ENCODE measurements at regions not wholly inside any gene's neighbourhood (a gene's known extent, or its start where the extent isn't known, plus 50 kb on each side); places are given as distances from the start of the nearest gene placed in this dataset.
"Not testable (repeated sequence)": the region's sequence is repeated elsewhere in the genome, so short reads cannot be mapped to it uniquely, and the experiment has no call there.

DNA sequence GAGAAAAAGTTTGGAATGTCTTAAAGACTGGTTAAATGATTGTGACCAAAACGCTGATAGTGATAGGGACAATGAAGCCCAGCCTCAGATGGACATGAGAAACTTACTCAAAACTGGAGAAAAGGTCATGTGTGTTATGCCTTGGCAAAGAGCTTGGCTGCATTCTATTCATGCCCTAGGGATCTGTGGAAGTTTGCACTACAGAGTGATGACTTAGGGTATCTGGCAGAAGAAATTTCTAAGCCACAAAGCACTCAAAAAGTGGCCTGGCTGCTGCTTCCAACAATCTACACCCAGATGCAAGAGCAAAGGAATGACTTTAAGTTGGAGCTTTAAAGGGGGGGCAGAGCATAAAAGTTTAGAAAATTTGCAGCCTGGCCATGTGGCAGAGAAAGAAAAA lies 521.3 kb downstream of the UQCRFS1 start:
- no peak overlapping the region for H3K27ac Mint-ChIP-seq (ENCODE audit: unreplicated experiment)
- no peaks in the 10 kb centered on the region for H3K36me3 Mint-ChIP-seq (ENCODE audit: insufficient read depth, unreplicated experiment)
- DNase-seq, result no peak
- H3K4me1 Mint-ChIP-seq (ENCODE audit: low read depth, unreplicated experiment), result peaks cover 13% of the 10 kb centered on the region
- TF ChIP-seq, protein P1, sequence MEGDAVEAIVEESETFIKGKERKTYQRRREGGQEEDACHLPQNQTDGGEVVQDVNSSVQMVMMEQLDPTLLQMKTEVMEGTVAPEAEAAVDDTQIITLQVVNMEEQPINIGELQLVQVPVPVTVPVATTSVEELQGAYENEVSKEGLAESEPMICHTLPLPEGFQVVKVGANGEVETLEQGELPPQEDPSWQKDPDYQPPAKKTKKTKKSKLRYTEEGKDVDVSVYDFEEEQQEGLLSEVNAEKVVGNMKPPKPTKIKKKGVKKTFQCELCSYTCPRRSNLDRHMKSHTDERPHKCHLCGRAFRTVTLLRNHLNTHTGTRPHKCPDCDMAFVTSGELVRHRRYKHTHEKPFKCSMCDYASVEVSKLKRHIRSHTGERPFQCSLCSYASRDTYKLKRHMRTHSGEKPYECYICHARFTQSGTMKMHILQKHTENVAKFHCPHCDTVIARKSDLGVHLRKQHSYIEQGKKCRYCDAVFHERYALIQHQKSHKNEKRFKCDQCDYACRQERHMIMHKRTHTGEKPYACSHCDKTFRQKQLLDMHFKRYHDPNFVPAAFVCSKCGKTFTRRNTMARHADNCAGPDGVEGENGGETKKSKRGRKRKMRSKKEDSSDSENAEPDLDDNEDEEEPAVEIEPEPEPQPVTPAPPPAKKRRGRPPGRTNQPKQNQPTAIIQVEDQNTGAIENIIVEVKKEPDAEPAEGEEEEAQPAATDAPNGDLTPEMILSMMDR (IDR thresholded peaks at IDR 0.05; ENCODE audit: unreplicated experiment), result no peak
- H3K4me3 Mint-ChIP-seq (ENCODE audit: low read depth, unreplicated experiment), result no peak overlapping the region
- intact Hi-C loops (cut with micrococcal nuclease; ENCODE audit: unreplicated experiment), result no loop called here
- H3K27me3 Mint-ChIP-seq (ENCODE audit: unreplicated experiment), result no peaks in the 10 kb centered on the region
- H3K9me3 Mint-ChIP-seq (ENCODE audit: low read depth, unreplicated experiment), result peaks cover 5% of the 10 kb centered on the region
- BruUV-seq (replicated peaks), result no TSS peak
- CTCF ChIA-PET, result no interaction called here

DNA sequence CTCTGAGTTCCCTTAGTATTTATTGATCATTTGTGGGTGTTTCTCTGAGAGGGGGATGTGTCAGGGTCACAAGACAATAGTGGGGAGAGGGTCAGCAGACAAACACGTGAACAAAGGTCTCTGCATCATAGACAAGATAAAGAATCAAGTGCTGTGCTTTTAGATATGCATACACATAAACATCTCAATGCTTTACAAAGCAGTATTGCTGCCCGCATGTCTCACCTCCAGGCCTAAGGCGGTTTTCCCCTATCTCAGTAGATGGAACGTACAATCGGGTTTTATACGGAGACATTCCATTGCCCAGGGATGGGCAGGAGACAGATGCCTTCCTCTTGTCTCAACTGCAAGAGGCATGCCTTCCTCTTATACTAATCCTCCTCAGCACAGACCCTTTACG lies 523.5 kb downstream of the UQCRFS1 start:
- H3K4me1 Mint-ChIP-seq (ENCODE audit: low read depth, unreplicated experiment); H3K9me3 Mint-ChIP-seq (ENCODE audit: low read depth, unreplicated experiment); BruUV-seq (replicated peaks): not testable (repeated sequence)

DNA sequence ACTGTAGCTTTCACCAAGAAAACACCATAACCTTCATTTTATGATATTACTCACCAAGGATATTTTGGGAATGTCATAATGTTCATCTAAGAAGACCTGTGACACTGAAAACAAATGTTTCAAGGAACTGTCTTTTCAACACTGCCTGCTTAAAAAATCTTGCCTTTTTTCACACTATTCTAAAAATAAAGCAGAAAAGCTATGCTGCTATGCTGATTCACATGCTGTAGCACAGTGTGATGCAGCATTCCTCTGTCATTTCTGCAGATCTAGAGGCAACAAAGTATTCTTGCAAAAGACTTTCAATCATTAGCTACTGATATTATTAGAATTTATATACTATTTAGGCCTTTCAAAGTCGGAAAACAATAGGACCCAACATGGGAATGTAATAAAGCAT lies 525.7 kb downstream of the UQCRFS1 start:
- CTCF ChIA-PET, result interaction anchor here (0.7 kb wide), 1 partner anchor 22 kb away, joined by 9 read pairs; no protein-coding TSS in a partner anchor
- H3K27ac Mint-ChIP-seq (ENCODE audit: unreplicated experiment), result no peak overlapping the region
- peaks cover 3% of the 10 kb centered on the region for H3K9me3 Mint-ChIP-seq (ENCODE audit: low read depth, unreplicated experiment)
- H3K27me3 Mint-ChIP-seq (ENCODE audit: unreplicated experiment), result peaks cover 10% of the 10 kb centered on the region
- TF ChIP-seq, protein P1 (IDR thresholded peaks at IDR 0.05; ENCODE audit: unreplicated experiment), result no peak
- H3K36me3 Mint-ChIP-seq (ENCODE audit: insufficient read depth, unreplicated experiment), result no peaks in the 10 kb centered on the region
- no TSS peak for BruUV-seq (replicated peaks)
- H3K4me1 Mint-ChIP-seq (ENCODE audit: low read depth, unreplicated experiment), result no peaks in the 10 kb centered on the region
- no peak for DNase-seq
- H3K4me3 Mint-ChIP-seq (ENCODE audit: low read depth, unreplicated experiment), result no peak overlapping the region
- intact Hi-C loops (cut with micrococcal nuclease; ENCODE audit: unreplicated experiment), result no loop called here

More for the DNA sequence above, 523.5 kb downstream of the UQCRFS1 start:
- DNase-seq; H3K36me3 Mint-ChIP-seq (ENCODE audit: insufficient read depth, unreplicated experiment); CTCF ChIA-PET; intact Hi-C loops (cut with micrococcal nuclease; ENCODE audit: unreplicated experiment); H3K27ac Mint-ChIP-seq (ENCODE audit: unreplicated experiment); H3K4me3 Mint-ChIP-seq (ENCODE audit: low read depth, unreplicated experiment); H3K27me3 Mint-ChIP-seq (ENCODE audit: unreplicated experiment): not testable (repeated sequence)

DNA sequence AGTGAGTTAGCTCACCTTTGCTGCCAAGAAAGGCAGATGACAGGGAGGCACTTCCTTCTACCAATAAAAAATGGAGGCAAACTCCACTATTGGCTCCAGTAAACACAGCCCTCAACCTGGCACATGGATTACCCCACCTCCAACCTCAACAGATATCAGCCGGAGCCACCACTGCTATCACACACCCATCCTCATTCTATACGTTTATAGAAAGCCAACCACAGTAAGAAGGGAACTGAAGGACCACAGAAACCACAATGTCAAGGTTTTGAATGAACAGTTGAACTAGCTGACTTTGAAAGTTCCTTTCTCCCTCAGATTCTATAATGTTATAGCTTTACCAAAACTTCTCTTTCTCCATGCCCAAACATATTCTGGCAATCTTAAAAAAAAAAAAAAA lies 526.2 kb downstream of the UQCRFS1 start:
- TF ChIP-seq, protein P1 (IDR thresholded peaks at IDR 0.05; ENCODE audit: unreplicated experiment), result no peak
- intact Hi-C loops (cut with micrococcal nuclease; ENCODE audit: unreplicated experiment), result no loop called here
- no peak overlapping the region for H3K4me3 Mint-ChIP-seq (ENCODE audit: low read depth, unreplicated experiment)
- H3K4me1 Mint-ChIP-seq (ENCODE audit: low read depth, unreplicated experiment), result no peaks in the 10 kb centered on the region
- H3K9me3 Mint-ChIP-seq (ENCODE audit: low read depth, unreplicated experiment), result peaks cover 1% of the 10 kb centered on the region
- CTCF ChIA-PET, result interaction anchor here (0.7 kb wide), 2 partner anchors 22 to 1394 kb away, joined by 4 to 9 read pairs; no protein-coding TSS in a partner anchor
- no peaks in the 10 kb centered on the region for H3K36me3 Mint-ChIP-seq (ENCODE audit: insufficient read depth, unreplicated experiment)
- H3K27ac Mint-ChIP-seq (ENCODE audit: unreplicated experiment), result no peak overlapping the region
- H3K27me3 Mint-ChIP-seq (ENCODE audit: unreplicated experiment), result peaks cover 10% of the 10 kb centered on the region
- no TSS peak for BruUV-seq (replicated peaks)
- no peak for DNase-seq

DNA sequence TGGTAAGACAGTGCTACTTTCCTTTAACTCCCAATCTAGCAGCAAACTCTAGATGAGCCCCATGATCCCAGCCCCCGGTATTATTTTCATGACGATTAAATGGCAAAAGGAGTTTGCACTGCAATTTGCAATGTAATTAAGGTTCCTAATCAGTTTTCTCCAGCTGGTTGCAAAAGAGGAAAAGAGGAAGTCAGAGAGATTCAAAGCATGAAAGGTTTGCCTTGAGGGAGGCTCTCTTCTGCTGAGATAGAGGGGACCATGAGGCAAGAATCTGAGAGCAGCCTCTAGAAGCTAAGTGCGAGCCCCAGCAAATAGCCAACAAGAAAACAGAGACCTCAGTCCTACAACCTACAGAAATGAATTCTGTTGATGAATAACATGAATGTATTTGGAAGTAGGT lies 527.1 kb downstream of the UQCRFS1 start:
- H3K4me1 Mint-ChIP-seq (ENCODE audit: low read depth, unreplicated experiment), result no peaks in the 10 kb centered on the region
- no peaks in the 10 kb centered on the region for H3K9me3 Mint-ChIP-seq (ENCODE audit: low read depth, unreplicated experiment)
- H3K36me3 Mint-ChIP-seq (ENCODE audit: insufficient read depth, unreplicated experiment), result no peaks in the 10 kb centered on the region
- no peak for DNase-seq
- no peak overlapping the region for H3K4me3 Mint-ChIP-seq (ENCODE audit: low read depth, unreplicated experiment)
- CTCF ChIA-PET, result interaction anchor here (0.7 kb wide), 1 partner anchor 1393 kb away, joined by 4 read pairs; no protein-coding TSS in a partner anchor
- no peak overlapping the region for H3K27ac Mint-ChIP-seq (ENCODE audit: unreplicated experiment)
- intact Hi-C loops (cut with micrococcal nuclease; ENCODE audit: unreplicated experiment), result no loop called here
- TF ChIP-seq, protein P1 (IDR thresholded peaks at IDR 0.05; ENCODE audit: unreplicated experiment), result no peak
- BruUV-seq (replicated peaks), result no TSS peak
- H3K27me3 Mint-ChIP-seq (ENCODE audit: unreplicated experiment), result peaks cover 10% of the 10 kb centered on the region

DNA sequence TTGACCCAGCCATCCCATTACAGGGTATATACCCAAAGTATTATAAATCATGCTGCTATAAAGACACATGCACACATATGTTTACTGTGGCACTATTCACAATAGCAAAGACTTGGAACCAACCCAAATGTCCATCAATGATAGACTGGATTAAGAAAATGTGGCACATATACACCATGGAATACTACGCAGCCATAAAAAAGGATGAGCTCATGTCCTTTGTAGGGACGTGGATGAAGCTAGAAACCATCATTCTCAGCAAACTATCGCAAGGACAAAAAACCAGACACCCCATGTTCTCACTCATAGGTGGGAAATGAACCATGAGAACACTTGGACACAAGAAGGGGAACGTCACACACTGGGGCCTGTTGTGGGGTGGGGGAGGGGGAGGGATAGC lies 527.9 kb downstream of the UQCRFS1 start:
- H3K4me3 Mint-ChIP-seq (ENCODE audit: low read depth, unreplicated experiment); CTCF ChIA-PET; DNase-seq; intact Hi-C loops (cut with micrococcal nuclease; ENCODE audit: unreplicated experiment); H3K27ac Mint-ChIP-seq (ENCODE audit: unreplicated experiment); H3K36me3 Mint-ChIP-seq (ENCODE audit: insufficient read depth, unreplicated experiment); H3K9me3 Mint-ChIP-seq (ENCODE audit: low read depth, unreplicated experiment); H3K4me1 Mint-ChIP-seq (ENCODE audit: low read depth, unreplicated experiment); BruUV-seq (replicated peaks): not testable (repeated sequence)
- peaks cover 10% of the 10 kb centered on the region for H3K27me3 Mint-ChIP-seq (ENCODE audit: unreplicated experiment)

Measured in Calu3 (cell line).